Activated B cell treated with CpG ODN at 0.5 μM for 24 hours (primary cell): ENCODE measurements at regions not wholly inside any gene's neighbourhood (a gene's known extent, or its start where the extent isn't known, plus 50 kb on each side); places are given as distances from the start of the nearest gene placed in this dataset.

ENCODE experiments used
- ATAC-seq: fragments of 200-7000 bp; cut with Tn5 transposase; one replicate; pipeline ENCODE4 v1.10.0; 2021; ENCODE audit warnings: low read depth, mild to moderate bottlenecking, moderate library complexity
- CTCF ChIA-PET: fragments of 350-600 bp; sonication (Branson Sonifier 250); formaldehyde crosslinking; loops from one replicate; lab custom pipeline; 2021; ENCODE audit warnings: antibody characterized with exemption; lab: Charles Lee
- POLR2A ChIA-PET: fragments of 350-600 bp; sonication (Branson Sonifier 250); formaldehyde crosslinking; loops from one replicate; lab custom pipeline; 2021; ENCODE audit warnings: antibody characterized with exemption; lab: Charles Lee
- DNase-seq: peaks from one replicate; pipeline ENCODE4 v3.0.0; 2022
- H3K27ac Mint-ChIP-seq: one replicate; pipeline ENCODE4 v1.8.0; 2020; ENCODE audit warnings: mixed read lengths
- H3K27me3 Mint-ChIP-seq: one replicate; pipeline ENCODE4 v1.8.0; 2021; ENCODE audit warnings: mixed read lengths
- H3K36me3 Mint-ChIP-seq: one replicate; pipeline ENCODE4 v1.8.0; 2021; ENCODE audit warnings: low read depth, mixed read lengths
- H3K4me1 Mint-ChIP-seq: one replicate; pipeline ENCODE4 v1.8.0; 2021; ENCODE audit warnings: mixed read lengths
- H3K4me3 Mint-ChIP-seq: one replicate; pipeline ENCODE4 v1.8.0; 2020; ENCODE audit warnings: mild to moderate bottlenecking, mixed read lengths
- H3K9me3 Mint-ChIP-seq: one replicate; pipeline ENCODE4 v1.8.0; 2020; ENCODE audit warnings: mixed read lengths
- intact Hi-C: fragments of 100-400 bp; cut with micrococcal nuclease; formaldehyde crosslinking; loops from one replicate; pipeline ENCODE4 v1.15.1; 2024
- TF ChIP-seq, protein P1 (sequence below): fragments of 200-600 bp; IDR thresholded peaks from one replicate; pipeline ENCODE4 v1.8.0; 2022; ENCODE audit warnings: antibody characterized with exemption, mild to moderate bottlenecking

DNA sequence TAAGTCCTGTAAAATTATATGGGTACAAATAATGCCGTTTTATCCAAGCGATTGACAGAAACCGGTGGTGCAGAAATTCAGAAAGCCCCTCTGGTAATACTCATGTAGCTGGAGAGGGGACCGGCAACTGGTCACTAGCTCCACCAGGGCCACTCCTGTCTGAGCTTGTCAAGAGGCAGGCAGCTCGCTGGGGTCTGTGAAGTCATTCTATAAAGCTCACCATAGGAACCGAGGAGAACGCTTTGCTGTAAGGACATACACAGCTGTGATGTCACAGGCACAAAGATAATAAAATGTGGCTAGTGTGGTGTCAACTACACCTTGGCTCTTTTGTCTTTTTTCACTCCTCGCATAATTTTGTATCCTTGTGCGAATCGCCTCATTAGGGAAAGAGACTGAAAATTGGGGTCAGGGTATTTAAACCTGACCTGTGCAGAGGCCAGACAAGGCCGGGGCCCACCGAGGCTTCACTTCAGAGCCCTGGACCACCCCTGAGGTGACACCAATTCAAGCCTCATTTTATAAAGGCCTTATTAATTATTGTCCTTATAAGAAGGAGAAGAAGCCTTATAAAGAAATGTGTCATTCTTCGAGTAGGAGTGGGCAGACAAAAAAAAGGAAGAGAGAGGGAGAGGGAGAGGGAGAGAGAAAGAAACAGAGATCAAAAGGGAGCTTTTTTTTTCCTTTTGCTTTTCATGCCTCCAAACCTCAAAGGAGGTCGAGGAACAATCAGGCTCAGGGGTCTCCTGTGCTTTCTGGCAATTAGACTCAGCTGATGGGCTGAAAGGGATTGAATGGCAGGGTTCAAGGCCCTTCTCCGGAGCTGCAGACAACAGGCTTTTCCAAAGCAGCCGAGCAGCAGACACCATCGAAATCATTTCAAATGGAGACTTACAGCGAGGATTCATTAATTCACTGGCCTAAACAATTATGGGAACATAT lies 813.3 kb upstream of the ARRDC4 start:
- ChIA-PET POLR2A (no interaction called here), CTCF (no interaction called here)

DNA sequence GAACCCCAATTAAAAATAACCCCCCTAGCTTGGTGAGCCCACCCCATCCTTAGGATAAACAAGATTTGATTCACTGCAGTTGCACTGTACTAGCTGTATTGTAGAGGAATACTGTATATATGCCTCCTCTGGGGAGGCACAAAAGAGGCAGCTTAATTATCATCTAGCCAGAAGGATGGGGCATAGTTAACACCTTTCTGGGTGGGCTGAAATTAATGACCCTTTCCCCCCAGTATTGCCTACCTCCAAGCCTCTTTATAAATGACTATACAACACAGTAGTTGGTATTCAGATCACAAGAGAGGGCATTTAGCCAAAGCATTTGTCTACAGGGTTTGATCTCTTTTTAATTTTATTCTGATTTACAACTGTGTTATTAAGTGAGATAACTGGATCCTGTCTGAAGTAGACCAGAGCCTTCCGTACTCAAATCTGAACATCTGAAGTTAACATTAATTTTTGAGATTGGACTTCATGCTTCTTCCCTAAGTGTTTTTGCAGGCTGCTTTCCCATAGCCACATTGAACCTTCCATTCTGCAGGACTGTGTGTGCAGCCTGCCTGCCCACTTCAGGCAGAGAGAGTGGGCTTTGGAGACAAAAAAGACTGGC lies 807.0 kb upstream of the ARRDC4 start:
- DNase-seq: no peak
- CTCF ChIA-PET: no interaction called here
- intact Hi-C loops: no loop called here
- H3K9me3 Mint-ChIP-seq: peaks cover 2% of the 10 kb centered on the region
- no peak for ATAC-seq
- H3K27ac Mint-ChIP-seq: no peak overlapping the region
- TF ChIP-seq, protein P1, sequence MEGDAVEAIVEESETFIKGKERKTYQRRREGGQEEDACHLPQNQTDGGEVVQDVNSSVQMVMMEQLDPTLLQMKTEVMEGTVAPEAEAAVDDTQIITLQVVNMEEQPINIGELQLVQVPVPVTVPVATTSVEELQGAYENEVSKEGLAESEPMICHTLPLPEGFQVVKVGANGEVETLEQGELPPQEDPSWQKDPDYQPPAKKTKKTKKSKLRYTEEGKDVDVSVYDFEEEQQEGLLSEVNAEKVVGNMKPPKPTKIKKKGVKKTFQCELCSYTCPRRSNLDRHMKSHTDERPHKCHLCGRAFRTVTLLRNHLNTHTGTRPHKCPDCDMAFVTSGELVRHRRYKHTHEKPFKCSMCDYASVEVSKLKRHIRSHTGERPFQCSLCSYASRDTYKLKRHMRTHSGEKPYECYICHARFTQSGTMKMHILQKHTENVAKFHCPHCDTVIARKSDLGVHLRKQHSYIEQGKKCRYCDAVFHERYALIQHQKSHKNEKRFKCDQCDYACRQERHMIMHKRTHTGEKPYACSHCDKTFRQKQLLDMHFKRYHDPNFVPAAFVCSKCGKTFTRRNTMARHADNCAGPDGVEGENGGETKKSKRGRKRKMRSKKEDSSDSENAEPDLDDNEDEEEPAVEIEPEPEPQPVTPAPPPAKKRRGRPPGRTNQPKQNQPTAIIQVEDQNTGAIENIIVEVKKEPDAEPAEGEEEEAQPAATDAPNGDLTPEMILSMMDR: no peak
- H3K36me3 Mint-ChIP-seq: no peaks in the 10 kb centered on the region
- H3K27me3 Mint-ChIP-seq: no peaks in the 10 kb centered on the region
- no peak overlapping the region for H3K4me3 Mint-ChIP-seq
- POLR2A ChIA-PET: no interaction called here
- H3K4me1 Mint-ChIP-seq: no peaks in the 10 kb centered on the region

More for the DNA sequence above, 813.3 kb upstream of the ARRDC4 start:
- ATAC-seq (no peak), DNase-seq (no peak)
- Mint-ChIP-seq H3K4me1 (no peaks in the 10 kb centered on the region), H3K4me3 (no peak overlapping the region), H3K27me3 (no peaks in the 10 kb centered on the region), H3K9me3 (peaks cover 10% of the 10 kb centered on the region), H3K27ac (no peak overlapping the region), H3K36me3 (no peaks in the 10 kb centered on the region)
- TF ChIP-seq, protein P1: no peak
- intact Hi-C loops: no loop called here

DNA sequence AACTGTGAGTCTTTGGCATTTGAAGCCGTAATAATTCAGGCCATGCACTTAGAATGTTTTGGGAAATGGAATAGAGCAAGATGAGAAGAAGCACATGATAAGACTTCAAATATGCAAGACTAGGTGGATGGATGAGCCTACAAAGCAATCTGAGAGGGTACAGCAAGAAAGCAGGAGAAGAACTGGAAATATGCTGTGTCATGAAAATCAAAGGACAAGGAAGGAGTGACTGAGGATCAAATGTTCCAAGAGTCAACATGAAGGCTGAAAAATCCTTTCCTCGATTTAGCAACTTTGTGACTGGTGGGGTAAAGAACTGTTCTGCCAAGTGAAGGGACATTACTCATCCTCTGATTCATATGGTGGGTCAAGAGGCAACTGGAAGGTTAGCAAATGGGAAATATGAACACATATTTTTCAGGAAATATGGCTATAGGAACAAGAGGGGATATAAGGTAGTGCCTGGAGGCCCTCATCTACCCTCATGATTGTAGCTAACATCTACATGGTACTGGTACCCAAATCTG lies 803.7 kb upstream of the ARRDC4 start:
- Mint-ChIP-seq H3K4me3 (no peak overlapping the region), H3K27me3 (no peaks in the 10 kb centered on the region), H3K9me3 (no peaks in the 10 kb centered on the region), H3K4me1 (no peaks in the 10 kb centered on the region), H3K36me3 (no peaks in the 10 kb centered on the region), H3K27ac (no peak overlapping the region)
- TF ChIP-seq, protein P1: no peak
- DNase-seq (no peak), ATAC-seq (no peak)
- ChIA-PET POLR2A (no interaction called here), CTCF (no interaction called here)
- intact Hi-C loops: no loop called here

DNA sequence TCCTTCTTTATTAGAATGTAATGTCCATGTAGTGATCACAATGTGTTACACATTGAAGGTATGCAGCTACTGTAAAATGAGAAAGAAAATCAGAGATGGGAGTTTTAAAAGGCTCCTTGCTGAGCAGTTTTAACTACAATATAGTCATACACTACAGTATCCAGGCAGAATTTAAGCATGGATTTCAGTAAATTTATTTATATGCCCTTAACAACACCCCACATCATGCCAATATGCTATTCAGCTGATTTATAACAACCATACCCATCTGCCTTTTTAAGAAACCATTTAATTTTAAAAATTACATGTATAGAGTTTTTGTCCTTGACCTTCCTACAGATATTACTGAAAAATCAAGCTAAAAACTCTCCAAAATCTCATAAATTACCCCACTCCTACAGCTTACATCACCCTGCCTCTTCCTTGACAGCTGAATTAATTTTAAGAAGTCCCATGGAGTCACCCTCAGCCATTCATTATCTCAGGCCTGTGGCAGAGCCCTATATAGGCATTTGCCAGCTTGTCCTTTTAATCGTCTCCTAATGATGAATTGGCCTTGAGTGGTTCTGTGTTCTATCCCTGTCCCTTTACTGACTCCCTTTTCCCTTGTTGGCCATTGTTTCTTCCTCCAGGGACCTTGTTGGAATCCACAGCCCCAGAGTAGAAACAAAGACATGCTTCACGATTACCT lies 797.6 kb upstream of the ARRDC4 start:
- CTCF ChIA-PET: no interaction called here
- DNase-seq: no peak

More for the DNA sequence above, 797.6 kb upstream of the ARRDC4 start:
- Mint-ChIP-seq H3K27ac (no peak overlapping the region), H3K36me3 (no peaks in the 10 kb centered on the region), H3K4me1 (no peaks in the 10 kb centered on the region), H3K27me3 (no peaks in the 10 kb centered on the region), H3K9me3 (peaks cover 2% of the 10 kb centered on the region), H3K4me3 (no peak overlapping the region)
- no peak for ATAC-seq
- POLR2A ChIA-PET: no interaction called here
- TF ChIP-seq, protein P1: no peak
- intact Hi-C loops: no loop called here
